ENCODE measurements at regions not wholly inside any gene's neighbourhood (a gene's known extent, or its start where the extent isn't known, plus 50 kb on each side); places are given as distances from the start of the nearest gene placed in this dataset.

GRCh38 chr12:19002216-19002615 is 127.3 kb upstream of the PLEKHA5 start:
- no peak for DNase-seq

DNA sequence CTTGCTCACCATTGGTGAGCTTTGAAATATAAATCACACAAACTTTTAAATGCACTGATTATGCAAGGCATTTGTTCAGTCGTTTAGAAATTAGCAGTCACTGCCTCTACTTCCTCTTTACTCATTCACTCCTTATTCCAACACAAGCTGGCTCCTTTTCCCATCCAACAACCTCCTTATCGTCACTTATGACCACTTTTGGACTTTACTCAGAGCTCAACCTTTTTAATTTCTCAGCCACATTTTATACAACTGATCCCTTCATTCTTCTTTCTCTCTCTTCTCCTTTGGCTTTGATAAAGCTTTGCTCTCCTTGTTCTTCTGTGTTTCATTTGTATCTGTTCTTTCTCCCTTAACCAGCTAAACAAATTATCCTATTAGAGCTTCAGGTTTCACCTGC is 126.4 kb upstream of the PLEKHA5 start:
- peak; percentile 11 for DNase-seq
- in situ Hi-C loops (cut with MboI; ENCODE audit: low pct_unique_long_range_greater_than_20kb, low sequenced_read_pairs), result no loop called here

More at GRCh38 chr12:19002216-19002615, 127.3 kb upstream of the PLEKHA5 start:
- in situ Hi-C loops (cut with MboI; ENCODE audit: low pct_unique_long_range_greater_than_20kb, low sequenced_read_pairs), result no loop called here

GRCh38 chr12:19003987-19004619 is 125.4 kb upstream of the PLEKHA5 start:
- in situ Hi-C loops (cut with MboI; ENCODE audit: low pct_unique_long_range_greater_than_20kb, low sequenced_read_pairs), result no loop called here
- DNase-seq, result no peak

GRCh38 chr12:19005257-19005801 is 124.2 kb upstream of the PLEKHA5 start:
- in situ Hi-C loops (cut with MboI; ENCODE audit: low pct_unique_long_range_greater_than_20kb, low sequenced_read_pairs), result no loop called here
- DNase-seq, result no peak

DNA sequence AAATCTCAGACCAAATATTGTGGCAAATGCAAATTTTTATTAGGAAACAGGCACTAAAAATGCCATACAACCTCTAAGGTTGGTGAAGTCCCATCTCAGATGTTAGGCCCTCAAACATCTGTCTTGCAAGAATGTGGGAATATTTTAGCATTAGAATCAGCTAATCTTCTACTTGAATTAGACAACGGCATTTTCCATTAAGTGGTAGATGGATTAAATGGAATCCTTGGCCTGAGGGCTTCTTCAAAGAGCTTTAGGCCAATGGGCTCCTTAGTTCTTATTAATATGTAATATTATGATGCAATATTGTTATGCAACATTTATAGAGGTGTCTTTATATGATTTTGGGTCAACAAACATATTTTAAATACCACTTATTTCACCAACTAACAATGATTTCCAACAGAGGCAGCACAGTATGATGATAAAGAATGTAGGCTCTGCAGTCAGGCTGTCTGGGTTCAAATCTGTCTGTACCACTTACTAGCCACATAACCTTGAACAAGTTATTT is 122.9 kb upstream of the PLEKHA5 start:
- no peak for DNase-seq
- in situ Hi-C loops (cut with MboI; ENCODE audit: low pct_unique_long_range_greater_than_20kb, low sequenced_read_pairs), result no loop called here

DNA sequence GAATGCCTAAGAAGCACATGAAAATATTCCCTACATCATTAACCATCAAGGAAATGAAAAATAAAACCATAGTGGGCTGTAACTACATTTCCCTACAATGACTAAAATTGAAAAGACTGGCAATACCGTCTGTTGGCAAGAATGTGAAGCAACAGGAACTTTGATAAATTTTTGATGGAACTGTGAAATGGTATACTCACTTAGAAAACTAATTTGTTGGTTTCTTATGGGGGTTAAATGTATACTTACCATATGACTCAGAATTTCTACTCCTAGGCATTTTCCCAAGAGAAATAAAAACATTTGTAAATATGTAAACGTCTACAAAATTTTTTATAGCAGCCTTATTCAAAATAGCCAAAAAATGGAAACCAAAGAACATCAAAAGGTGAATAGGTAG is 121.4 kb upstream of the PLEKHA5 start:
- in situ Hi-C loops (cut with MboI; ENCODE audit: low pct_unique_long_range_greater_than_20kb, low sequenced_read_pairs), result no loop called here
- no peak for DNase-seq

DNA sequence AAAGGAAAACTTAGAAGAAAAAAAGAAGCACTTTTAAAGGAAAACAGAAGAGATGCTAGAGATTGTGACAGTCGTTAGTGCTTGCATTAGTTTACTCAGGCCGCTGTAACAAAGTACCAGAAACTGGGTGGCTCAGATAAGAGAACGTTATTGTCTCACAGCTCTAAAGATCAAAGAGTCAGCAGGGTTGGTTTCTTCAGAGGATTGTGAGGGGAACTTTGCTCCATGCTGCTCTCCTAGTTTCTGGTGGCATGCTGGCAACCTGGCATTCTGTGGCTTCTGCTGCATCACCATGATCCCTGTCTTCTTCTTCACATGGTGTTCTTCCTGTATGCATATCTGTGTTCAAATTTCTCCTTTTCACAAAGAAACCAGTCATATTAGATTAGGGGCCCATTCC is 119.4 kb upstream of the PLEKHA5 start:
- DNase-seq, result no peak
- in situ Hi-C loops (cut with MboI; ENCODE audit: low pct_unique_long_range_greater_than_20kb, low sequenced_read_pairs), result no loop called here

GRCh38 chr12:19010726-19011125 is 118.8 kb upstream of the PLEKHA5 start:
- in situ Hi-C loops (cut with MboI; ENCODE audit: low pct_unique_long_range_greater_than_20kb, low sequenced_read_pairs), result no loop called here
- no peak for DNase-seq

GRCh38 chr12:19012965-19013364 is 116.6 kb upstream of the PLEKHA5 start:
- in situ Hi-C loops (cut with MboI; ENCODE audit: low pct_unique_long_range_greater_than_20kb, low sequenced_read_pairs), result no loop called here
- DNase-seq, result no peak

- no peak for DNase-seq
- in situ Hi-C loops (cut with MboI; ENCODE audit: low pct_unique_long_range_greater_than_20kb, low sequenced_read_pairs), result no loop called here
These were observed 115.3 kb upstream of the PLEKHA5 start for GRCh38 chr12:19014240-19014639.

GRCh38 chr12:19015285-19015684 is 114.2 kb upstream of the PLEKHA5 start:
- DNase-seq, result no peak
- in situ Hi-C loops (cut with MboI; ENCODE audit: low pct_unique_long_range_greater_than_20kb, low sequenced_read_pairs), result no loop called here

DNA sequence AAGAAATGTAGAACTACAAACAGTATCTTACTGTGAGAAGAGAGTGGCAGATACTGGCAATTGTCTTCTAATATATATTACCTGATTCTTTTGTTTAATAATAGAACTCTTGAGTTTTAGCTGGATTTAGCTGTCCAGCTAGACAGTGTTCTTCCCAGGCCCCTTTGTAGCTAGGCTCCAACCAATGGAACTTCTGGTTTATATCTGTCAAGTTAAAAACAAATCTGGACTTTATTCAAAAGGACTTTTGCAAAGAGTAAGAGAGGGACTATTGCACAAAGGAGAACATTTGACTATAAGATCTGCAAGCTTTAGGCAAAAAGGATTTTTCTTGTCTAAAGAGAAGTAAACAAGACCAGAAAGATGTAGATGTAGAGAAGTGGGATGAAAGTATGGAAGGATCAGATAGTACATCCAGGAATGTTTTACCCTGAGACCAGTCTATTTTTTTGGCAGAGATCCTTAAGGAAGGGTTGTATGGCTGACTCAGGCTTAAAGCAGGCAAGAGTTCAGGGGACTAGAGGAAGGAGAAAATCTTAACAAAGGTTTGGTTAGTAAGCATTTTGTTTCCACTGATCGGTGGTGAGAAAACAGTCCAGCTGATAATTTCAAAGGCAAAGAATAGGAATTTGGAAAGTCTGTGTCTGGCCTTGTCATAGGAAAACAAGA is 111.1 kb upstream of the PLEKHA5 start:
- no peak for DNase-seq
- in situ Hi-C loops (cut with MboI; ENCODE audit: low pct_unique_long_range_greater_than_20kb, low sequenced_read_pairs), result no loop called here

DNA sequence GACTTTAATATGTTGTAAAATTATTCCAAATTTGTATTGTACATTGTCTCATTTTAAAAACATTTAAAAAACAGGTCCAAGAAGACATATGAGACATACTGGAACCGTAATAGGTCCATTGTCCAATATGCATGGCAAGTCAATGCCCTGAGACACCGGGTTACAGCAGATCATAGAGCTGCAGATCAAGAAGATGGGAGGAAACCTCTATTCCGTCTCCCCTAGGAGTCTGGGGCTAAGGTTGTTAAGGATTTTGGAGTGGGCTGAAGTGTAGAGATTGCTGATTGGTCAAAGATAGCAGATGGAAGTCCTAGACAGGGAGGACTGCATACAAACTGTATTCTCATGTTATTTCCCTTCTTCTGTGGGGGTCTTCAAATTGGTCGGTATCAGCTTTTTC is 108.3 kb upstream of the PLEKHA5 start:
- in situ Hi-C loops (cut with MboI; ENCODE audit: low pct_unique_long_range_greater_than_20kb, low sequenced_read_pairs), result no loop called here
- no peak for DNase-seq

- in situ Hi-C loops (cut with MboI; ENCODE audit: low pct_unique_long_range_greater_than_20kb, low sequenced_read_pairs), result no loop called here
- no peak for DNase-seq
These were observed 107.9 kb upstream of the PLEKHA5 start for GRCh38 chr12:19021646-19022045.

DNA sequence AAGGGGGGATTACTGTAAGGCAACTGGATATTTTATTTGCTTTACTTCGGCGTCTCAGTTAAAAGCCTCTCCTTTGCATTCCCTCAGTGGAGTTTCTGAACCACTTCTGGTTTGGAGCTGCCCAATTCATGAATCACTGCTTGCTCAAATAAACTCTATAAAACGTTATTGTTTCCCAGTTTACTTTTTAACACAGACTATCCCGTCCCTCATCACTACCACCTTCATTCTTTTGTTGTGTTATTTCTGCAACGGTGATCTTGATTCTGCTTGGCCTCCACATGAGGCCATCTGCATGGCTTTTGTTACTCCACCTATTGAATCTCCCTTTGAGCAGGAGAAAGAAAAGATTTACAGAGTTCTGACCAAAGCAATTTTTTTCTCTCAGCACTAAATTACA is 104.0 kb upstream of the PLEKHA5 start:
- no peak for DNase-seq
- in situ Hi-C loops (cut with MboI; ENCODE audit: low pct_unique_long_range_greater_than_20kb, low sequenced_read_pairs), result no loop called here

GRCh38 chr12:19026034-19026433 is 103.5 kb upstream of the PLEKHA5 start:
- in situ Hi-C loops (cut with MboI; ENCODE audit: low pct_unique_long_range_greater_than_20kb, low sequenced_read_pairs), result no loop called here
- no peak for DNase-seq

DNA sequence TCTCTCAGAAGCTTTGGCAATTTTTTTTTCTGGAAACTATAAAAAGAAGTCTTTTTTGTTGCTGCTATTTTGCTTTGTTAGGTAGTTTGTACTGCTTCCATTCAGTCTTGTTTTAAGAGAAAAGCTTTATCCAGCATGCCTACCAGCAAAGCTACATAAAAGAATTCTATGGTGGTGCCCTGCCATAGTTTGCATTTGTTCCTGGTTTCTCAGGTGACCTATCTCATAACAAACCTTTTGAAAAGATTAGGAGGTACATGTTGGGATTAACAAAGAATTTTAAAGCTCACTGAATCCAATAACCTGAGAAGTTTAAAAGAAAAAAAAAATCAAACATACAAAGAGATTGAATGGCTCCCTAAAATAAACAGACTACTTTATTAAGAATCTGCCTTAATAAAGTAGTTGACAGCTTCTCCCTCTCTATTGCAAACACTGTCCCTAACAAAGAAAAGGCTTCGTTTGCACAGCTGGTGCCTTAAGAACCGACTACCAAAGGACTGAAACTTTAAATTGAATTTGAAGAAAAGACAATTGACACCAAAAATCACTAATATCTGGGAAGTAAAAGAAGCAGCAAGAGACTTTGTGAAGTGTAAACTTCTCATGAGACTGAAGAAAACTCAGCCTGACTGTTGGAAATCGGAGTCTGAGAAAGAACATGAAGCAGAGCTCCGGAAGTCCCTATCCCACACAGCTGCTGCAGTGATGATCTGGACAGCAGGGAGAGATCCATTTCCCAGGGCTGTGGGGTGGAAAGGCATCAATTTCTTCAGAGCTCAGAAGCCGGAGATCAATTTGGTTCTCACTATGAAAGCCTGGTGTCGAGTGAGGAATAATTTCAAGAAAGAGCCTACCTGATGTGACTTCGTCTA is 102.7 kb upstream of the PLEKHA5 start:
- DNase-seq, result no peak
- in situ Hi-C loops (cut with MboI; ENCODE audit: low pct_unique_long_range_greater_than_20kb, low sequenced_read_pairs), result no loop called here

DNA sequence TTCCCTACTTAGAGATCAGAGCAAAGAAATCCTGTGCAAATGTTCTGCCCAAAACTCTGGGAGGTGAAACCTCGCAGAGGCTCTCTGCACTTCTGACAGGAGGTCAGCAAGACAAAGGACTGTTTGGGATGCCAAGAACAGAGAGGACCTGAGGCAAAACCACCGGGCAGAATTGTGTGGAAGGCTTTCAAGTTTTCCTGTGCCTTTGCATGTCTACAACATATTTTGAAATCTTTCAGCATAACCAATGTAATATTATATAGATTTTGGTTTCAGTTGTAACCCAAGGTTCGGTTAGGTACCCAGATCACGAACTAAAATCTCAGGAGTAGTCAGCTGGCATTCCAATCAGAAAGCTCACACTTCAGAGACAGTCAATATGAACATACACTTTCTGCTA is 99.4 kb upstream of the PLEKHA5 start:
- no peak for DNase-seq
- in situ Hi-C loops (cut with MboI; ENCODE audit: low pct_unique_long_range_greater_than_20kb, low sequenced_read_pairs), result no loop called here

DNA sequence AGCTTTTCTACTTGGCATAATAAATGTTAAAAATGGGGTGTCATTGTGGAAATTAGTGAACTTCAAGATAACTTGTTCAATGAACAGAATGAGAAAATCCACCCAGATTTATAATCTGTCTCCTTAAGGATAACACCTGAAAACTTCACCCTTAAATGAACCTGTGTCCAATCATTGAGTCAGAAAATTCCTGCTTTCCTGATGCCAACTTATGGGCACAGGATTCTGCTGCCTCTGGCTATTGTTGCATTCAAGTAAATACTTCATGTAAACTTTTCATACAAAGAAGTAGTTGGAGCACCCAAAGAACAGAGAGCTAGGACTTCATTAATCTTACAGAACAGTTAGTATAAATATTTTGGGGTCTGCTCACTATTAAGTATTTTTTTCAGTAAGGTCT is 98.9 kb upstream of the PLEKHA5 start:
- DNase-seq, result no peak
- in situ Hi-C loops (cut with MboI; ENCODE audit: low pct_unique_long_range_greater_than_20kb, low sequenced_read_pairs), result no loop called here

DNA sequence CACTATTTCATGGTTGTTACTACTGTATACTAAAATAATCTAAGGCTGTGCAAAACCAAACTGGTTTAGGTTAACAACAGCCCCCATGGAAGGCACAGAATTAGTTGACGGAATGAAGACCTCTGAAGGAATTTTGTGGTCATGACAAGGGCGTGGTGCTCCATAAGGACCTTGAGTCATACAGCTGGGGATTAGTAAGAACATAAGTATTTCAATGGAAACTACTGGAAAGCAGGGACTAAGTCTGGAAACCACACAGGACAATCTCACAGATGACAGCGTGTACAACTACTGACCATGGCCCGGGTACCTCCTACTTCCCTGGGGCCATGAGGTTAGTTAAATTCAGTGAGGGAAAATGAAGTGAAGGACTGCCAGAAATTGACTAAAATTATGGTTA is 98.5 kb upstream of the PLEKHA5 start:
- in situ Hi-C loops (cut with MboI; ENCODE audit: low pct_unique_long_range_greater_than_20kb, low sequenced_read_pairs), result no loop called here
- no peak for DNase-seq

Measured in KBM-7 (cell line).